Endothelial cell of umbilical vein (primary cell): ENCODE measurements at regions not wholly inside any gene's neighbourhood (a gene's known extent, or its start where the extent isn't known, plus 50 kb on each side); places are given as distances from the start of the nearest gene placed in this dataset.

ENCODE experiments used
- BruUV-seq: library from RNA; stranded (reverse); fragments of 400-500 nt; replicated peaks from 2 replicates; lab custom pipeline; 2021; lab: Mats Ljungman, UMichigan
- CTCF ChIA-PET: fragments of 300-600, 350-600 bp; sonication (Branson Sonifier 250); formaldehyde crosslinking; loops from one replicate; lab custom pipeline; 2021; ENCODE audit warnings: antibody characterized with exemption, inconsistent platforms; lab: Charles Lee
- POLR2A ChIA-PET: fragments of 300-600, 350-600 bp; sonication (Branson Sonifier 250); formaldehyde crosslinking; loops from one replicate; lab custom pipeline; 2021; ENCODE audit warnings: antibody characterized with exemption, inconsistent platforms; lab: Charles Lee
- DNase-seq: peaks from one replicate; pipeline ENCODE4 v3.0.0-alpha.2; 2011; ENCODE audit warnings: low read depth, low spot score
- FAIRE-seq: peaks from 2 replicates; lab custom pipeline; 2011; peaks lifted over from hg19 to GRCh38; lab: Jason Lieb, UNC
- H2AFZ ChIP-seq: 2 replicates; pipeline ENCODE4 v1.6.0; 2012; ENCODE audit warnings: low read depth, low read length, control low read depth, inconsistent platforms
- H3K27ac ChIP-seq: 2 replicates; pipeline ENCODE4 v1.5.1; 2011; ENCODE audit warnings: low read depth, mild to moderate bottlenecking, control low read depth, low read length, moderate library complexity; ENCODE audit not compliant: insufficient read depth
- H3K27me3 ChIP-seq, 2 experiments: 2 replicates each; pipeline versions ENCODE4 v1.6.0 to v1.6.1; 2011; ENCODE audit warnings: low read length in 2 of 2, mixed read lengths in 1 of 2; ENCODE audit not compliant: control insufficient read depth in 2 of 2, insufficient read depth in 2 of 2
- H3K36me3 ChIP-seq, 2 experiments: 2 replicates in 1 of 2; 3 replicates in 1 of 2; pipeline ENCODE4 v1.5.1; 2011; ENCODE audit warnings: low read length in 2 of 2, mild to moderate bottlenecking in 1 of 2, moderate library complexity in 1 of 2; ENCODE audit not compliant: control insufficient read depth in 2 of 2, insufficient read depth in 2 of 2; ENCODE audit errors: extremely low read depth in 1 of 2
- H3K4me1 ChIP-seq: 3 replicates; pipeline ENCODE4 v1.5.1; 2011; ENCODE audit warnings: mild to moderate bottlenecking, low read length; ENCODE audit not compliant: control insufficient read depth, insufficient read depth; ENCODE audit errors: extremely low read depth
- H3K4me2 ChIP-seq: 2 replicates; pipeline ENCODE4 v1.6.1; 2011; ENCODE audit warnings: low read length, control low read depth, mixed read lengths; ENCODE audit not compliant: insufficient read depth
- H3K4me3 ChIP-seq, 3 experiments: fragments of 200-600 bp in 1 of 3; sonication (generic), shearing (Covaris generic) in 1 of 3; replicated peaks in 1 of 3; 2 replicates each; pipeline ENCODE4 v1.5.1; 2011 to 2016; ENCODE audit warnings: control low read depth in 3 of 3, low read length in 3 of 3, mild to moderate bottlenecking in 2 of 3, inconsistent platforms in 1 of 3, low read depth in 1 of 3, moderate library complexity in 1 of 3; ENCODE audit not compliant: insufficient read depth in 1 of 3
- H3K79me2 ChIP-seq: 2 replicates; pipeline ENCODE4 v1.6.0; 2012; ENCODE audit warnings: low read length, inconsistent platforms; ENCODE audit not compliant: control insufficient read depth, insufficient read depth
- H3K9ac ChIP-seq: replicated peaks from 2 replicates; pipeline ENCODE3; 2011; ENCODE audit warnings: low read length, control low read depth; ENCODE audit not compliant: insufficient read depth; ENCODE audit errors: extremely low read depth
- H3K9me1 ChIP-seq: replicated peaks from 3 replicates; pipeline ENCODE4 v1.6.0; 2011; ENCODE audit warnings: mild to moderate bottlenecking, low read length; ENCODE audit not compliant: control insufficient read depth, insufficient read depth; ENCODE audit errors: extremely low read depth
- H3K9me3 ChIP-seq: replicated peaks from 2 replicates; pipeline ENCODE4 v1.5.1; 2012; ENCODE audit warnings: low read length, inconsistent platforms; ENCODE audit not compliant: control insufficient read depth, insufficient read depth
- H4K20me1 ChIP-seq: replicated peaks from 2 replicates; pipeline ENCODE3; 2011; ENCODE audit warnings: mild to moderate bottlenecking, low read length; ENCODE audit not compliant: control insufficient read depth, insufficient read depth; ENCODE audit errors: extremely low read depth
- EZH2 ChIP-seq: IDR thresholded peaks from 2 replicates; pipeline ENCODE4 v1.6.1; 2012; ENCODE audit warnings: borderline replicate concordance, low read depth, mild to moderate bottlenecking, moderate library complexity, low read length, inconsistent platforms; ENCODE audit not compliant: severe bottlenecking
- FOS ChIP-seq: IDR thresholded peaks from 2 replicates; pipeline ENCODE4 v1.6.1; 2011; ENCODE audit warnings: mild to moderate bottlenecking, low read length, moderate library complexity, borderline replicate concordance; ENCODE audit not compliant: insufficient read depth
- GATA2 ChIP-seq: IDR thresholded peaks from 2 replicates; pipeline ENCODE4 v1.7.0; 2011; ENCODE audit warnings: low read depth, mild to moderate bottlenecking, moderate library complexity, mixed read lengths, low read length; ENCODE audit not compliant: insufficient read length, insufficient read depth
- JUN ChIP-seq: IDR thresholded peaks from 2 replicates; pipeline ENCODE4 v1.6.1; 2011; ENCODE audit warnings: borderline replicate concordance, low read depth; ENCODE audit not compliant: insufficient read length, insufficient read depth
- MYC ChIP-seq: IDR thresholded peaks from one replicate; pipeline ENCODE4 v1.6.1; 2011; ENCODE audit warnings: mild to moderate bottlenecking, low read depth, low read length
- POLR2A ChIP-seq: IDR thresholded peaks from 2 replicates; pipeline ENCODE4 v1.6.1; 2012; ENCODE audit warnings: low read depth, mild to moderate bottlenecking, control low read depth, low read length
- POLR2AphosphoS5 ChIP-seq: IDR thresholded peaks from 2 replicates; pipeline ENCODE4 v1.6.1; 2012; ENCODE audit warnings: low read depth, mild to moderate bottlenecking, control low read depth, low read length, moderate library complexity; ENCODE audit not compliant: insufficient read depth
- dilution Hi-C: fragments of 300-500 bp; cut with MboI; formaldehyde crosslinking; loops from one replicate; pipeline ENCODE4 v1.15.0; 2019; ENCODE audit warnings: low sequenced_read_pairs; ENCODE audit not compliant: extremely low pct_ligation_motif_present
- intact Hi-C: fragments of 100-400 bp; cut with micrococcal nuclease; formaldehyde crosslinking; loops from one replicate; pipeline ENCODE4 v1.10.0; 2022
- TF ChIP-seq, protein P1 (sequence below): IDR thresholded peaks from 2 replicates; pipeline ENCODE4 v1.6.1; 2011; ENCODE audit not compliant: insufficient read depth, insufficient read length
- TF ChIP-seq, protein P2 (sequence below), 2 donors: IDR thresholded peaks; 1 replicate in 1 of 2; 2 replicates in 1 of 2; pipeline ENCODE4 v1.5.1; 2011; ENCODE audit warnings: low read length in 2 of 2, mild to moderate bottlenecking in 2 of 2, moderate library complexity in 2 of 2, control low read depth in 1 of 2, inconsistent platforms in 1 of 2, low read depth in 1 of 2; ENCODE audit not compliant: insufficient read depth in 1 of 2; ENCODE audit errors: extremely low read depth in 1 of 2

DNA sequence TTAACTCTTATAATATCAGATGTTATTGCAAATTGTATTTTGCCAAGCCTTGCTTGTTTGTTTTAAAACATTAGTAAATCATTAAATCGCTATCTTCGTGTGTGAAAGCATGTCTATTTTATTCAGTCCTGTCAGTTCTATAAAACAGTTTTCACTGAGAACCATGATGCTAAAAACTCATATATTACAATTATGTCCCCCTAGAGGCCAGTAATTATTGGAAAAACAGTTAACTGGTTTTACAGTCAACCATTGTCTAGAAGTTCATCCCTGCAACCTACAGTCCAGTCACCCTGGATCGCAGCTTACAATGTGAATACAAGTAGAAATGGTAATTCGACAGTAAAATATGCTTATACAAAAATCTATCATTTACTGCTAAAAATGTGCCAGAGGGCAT lies 311.5 kb upstream of the ROBO2 start:
- no peaks in the 10 kb centered on the region for H3K36me3 ChIP-seq
- H3K79me2 ChIP-seq, result no peaks in the 10 kb centered on the region
- no TSS peak for BruUV-seq
- intact Hi-C loops, result no loop called here
- DNase-seq (no peak), FAIRE-seq (no peak)
- no peak overlapping the region for H3K9ac ChIP-seq
- dilution Hi-C loops, result no loop called here
- ChIA-PET POLR2A (no interaction called here), CTCF (no interaction called here)
- no peaks in the 10 kb centered on the region for H3K4me1 ChIP-seq
- TF ChIP-seq POLR2AphosphoS5 (no peak), EZH2 (no peak), FOS (no peak), GATA2 (no peak), POLR2A (no peak), JUN (no peak), MYC (no peak)
- TF ChIP-seq, protein P1, sequence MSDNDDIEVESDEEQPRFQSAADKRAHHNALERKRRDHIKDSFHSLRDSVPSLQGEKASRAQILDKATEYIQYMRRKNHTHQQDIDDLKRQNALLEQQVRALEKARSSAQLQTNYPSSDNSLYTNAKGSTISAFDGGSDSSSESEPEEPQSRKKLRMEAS, result no peak
- TF ChIP-seq, protein P2, sequence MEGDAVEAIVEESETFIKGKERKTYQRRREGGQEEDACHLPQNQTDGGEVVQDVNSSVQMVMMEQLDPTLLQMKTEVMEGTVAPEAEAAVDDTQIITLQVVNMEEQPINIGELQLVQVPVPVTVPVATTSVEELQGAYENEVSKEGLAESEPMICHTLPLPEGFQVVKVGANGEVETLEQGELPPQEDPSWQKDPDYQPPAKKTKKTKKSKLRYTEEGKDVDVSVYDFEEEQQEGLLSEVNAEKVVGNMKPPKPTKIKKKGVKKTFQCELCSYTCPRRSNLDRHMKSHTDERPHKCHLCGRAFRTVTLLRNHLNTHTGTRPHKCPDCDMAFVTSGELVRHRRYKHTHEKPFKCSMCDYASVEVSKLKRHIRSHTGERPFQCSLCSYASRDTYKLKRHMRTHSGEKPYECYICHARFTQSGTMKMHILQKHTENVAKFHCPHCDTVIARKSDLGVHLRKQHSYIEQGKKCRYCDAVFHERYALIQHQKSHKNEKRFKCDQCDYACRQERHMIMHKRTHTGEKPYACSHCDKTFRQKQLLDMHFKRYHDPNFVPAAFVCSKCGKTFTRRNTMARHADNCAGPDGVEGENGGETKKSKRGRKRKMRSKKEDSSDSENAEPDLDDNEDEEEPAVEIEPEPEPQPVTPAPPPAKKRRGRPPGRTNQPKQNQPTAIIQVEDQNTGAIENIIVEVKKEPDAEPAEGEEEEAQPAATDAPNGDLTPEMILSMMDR (IDR thresholded peaks at IDR 0.05; ENCODE audit: extremely low read depth in 1 of 2, insufficient read depth in 1 of 2, low read depth in 1 of 2, low read length in 2 of 2), result no peak
- no peaks in the 10 kb centered on the region for H3K27me3 ChIP-seq
- no peak overlapping the region for H2AFZ ChIP-seq
- H3K4me2 ChIP-seq, result no peak overlapping the region
- no peaks in the 10 kb centered on the region for H4K20me1 ChIP-seq
- no peak overlapping the region for H3K4me3 ChIP-seq
- H3K9me3 ChIP-seq, result peaks cover 2% of the 10 kb centered on the region
- H3K9me1 ChIP-seq, result no peaks in the 10 kb centered on the region
- H3K27ac ChIP-seq, result no peak overlapping the region
